Loucy (cell line): ENCODE measurements at regions not wholly inside any gene's neighbourhood (a gene's known extent, or its start where the extent isn't known, plus 50 kb on each side); places are given as distances from the start of the nearest gene placed in this dataset.

Source experiments
- CTCF ChIP-seq: fragments of 200-600 bp; sonication (generic); conservative IDR thresholded peaks from 2 replicates; pipeline ENCODE4 v1.5.1; 2014; ENCODE audit warnings: mild to moderate bottlenecking, antibody characterized with exemption, low read length
- EZH2phosphoT487 ChIP-seq: fragments of 200-600 bp; IDR thresholded peaks from 2 replicates; pipeline ENCODE4 v1.6.1; 2018; ENCODE audit warnings: antibody characterized with exemption, mild to moderate bottlenecking, moderate library complexity, borderline replicate concordance

- TF ChIP-seq CTCF (no peak), EZH2phosphoT487 (no peak)
Observed at GRCh38 chr5:167877114-167877722, 414.2 kb upstream of the WWC1 start.
